ENCODE measurements at regions not wholly inside any gene's neighbourhood (a gene's known extent, or its start where the extent isn't known, plus 50 kb on each side); places are given as distances from the start of the nearest gene placed in this dataset.

GRCh38 chr14:97944380-97944779 is 1147.2 kb downstream of the VRK1 start:
- no peak for TF ChIP-seq POLR2A (IDR thresholded peaks at IDR 0.05; ENCODE audit: low read depth, low read length)
- no peak for TF ChIP-seq POLR2AphosphoS5 (IDR thresholded peaks at IDR 0.05; ENCODE audit: low read depth, low read length)

Measured in GM12891 (cell line).